ENCODE measurements at regions not wholly inside any gene's neighbourhood (a gene's known extent, or its start where the extent isn't known, plus 50 kb on each side); places are given as distances from the start of the nearest gene placed in this dataset.

- Histone ChIP-seq H2BK120ac (ENCODE audit: low read depth, low read length) (no peak overlapping the region), H3K4ac (ENCODE audit: low read depth, low read length) (no peak overlapping the region), H2AK5ac (ENCODE audit: low read depth, low read length) (no peak overlapping the region), H3K27me3 (ENCODE audit: control insufficient read depth, insufficient read depth, low read length) (no peaks in the 10 kb centered on the region), H4K91ac (ENCODE audit: insufficient read depth, low read depth, low read length) (no peak overlapping the region), H3K79me1 (ENCODE audit: low read depth in 1 of 2, low read length in 2 of 2) (no peaks in the 10 kb centered on the region), H3K4me2 (ENCODE audit: low read depth, low read length) (no peak overlapping the region), H3K36me3 (ENCODE audit: control insufficient read depth, insufficient read depth, low read length) (no peaks in the 10 kb centered on the region), H3K18ac (ENCODE audit: low read depth, low read length) (no peak overlapping the region), H3K4me3 (ENCODE audit: insufficient read depth, low read depth, low read length) (no peak overlapping the region), H3K23ac (ENCODE audit: low read depth, low read length) (no peak overlapping the region), H4K8ac (ENCODE audit: low read depth in 2 of 2, low read length in 2 of 2) (no peak overlapping the region), H2BK5ac (ENCODE audit: low read depth, low read length, poor library complexity, severe bottlenecking) (no peak overlapping the region), H3K9ac (ENCODE audit: low read depth, low read length) (no peak overlapping the region), H3K9me1 (ENCODE audit: insufficient read depth, low read length) (no peaks in the 10 kb centered on the region), H2AK9ac (replicated peaks; ENCODE audit: low read depth, low read length, poor library complexity) (no peak overlapping the region), H2BK15ac (ENCODE audit: low read depth, low read length) (no peak overlapping the region), H2BK20ac (ENCODE audit: low read depth, low read length) (no peak overlapping the region), H4K20me1 (ENCODE audit: insufficient read depth, low read length) (no peaks in the 10 kb centered on the region), H3K9me3 (ENCODE audit: control insufficient read depth, insufficient read depth, low read length) (peaks cover 2% of the 10 kb centered on the region; the same call in 1 of the 2 replicates), H3K27ac (ENCODE audit: insufficient read depth, low read length) (no peak overlapping the region), H3K56ac (ENCODE audit: extremely low read depth, insufficient read depth, low read length) (no peak overlapping the region), H2AFZ (replicated peaks; ENCODE audit: low read length, poor library complexity) (no peak overlapping the region), H3K14ac (replicated peaks; ENCODE audit: low read depth, low read length) (no peak overlapping the region), H4K5ac (ENCODE audit: low read depth, low read length) (no peak overlapping the region), H3K4me1 (ENCODE audit: control insufficient read depth, insufficient read depth, low read length) (no peaks in the 10 kb centered on the region)
- dilution Hi-C loops (cut with HindIII; ENCODE audit: low sequenced_read_pairs, unreplicated experiment): no loop called here
- ATAC-seq (ENCODE audit: low read depth) (no peak), DNase-seq (no peak)
- POLR2A ChIA-PET (ENCODE audit: unreplicated experiment): no interaction called here
- CTCF ChIA-PET: no interaction called here
- BruUV-seq (replicated peaks): no TSS peak
- in situ Hi-C loops (cut with MboI; ENCODE audit: low sequenced_read_pairs): no loop called here
- TF ChIP-seq RFX5 (IDR thresholded peaks at IDR 0.05; ENCODE audit: low read depth, low read length): no peak
- intact Hi-C loops (cut with micrococcal nuclease): no loop called here
Observed at GRCh38 chr20:11651647-11652046, 266.0 kb upstream of the BTBD3 start.
